Sigmoid colon (tissue), 6 donors: ENCODE measurements at regions not wholly inside any gene's neighbourhood (a gene's known extent, or its start where the extent isn't known, plus 50 kb on each side); places are given as distances from the start of the nearest gene placed in this dataset.

Experiments used
- DNase-seq: peaks from one replicate; pipeline ENCODE4 v3.0.0-alpha.2; 2019
- H3K27ac ChIP-seq, 4 donors: fragments of 200-600 bp; sonication (generic); one replicate each; pipeline ENCODE4 v1.5.1; 2016 to 2019; ENCODE audit warnings: mild to moderate bottlenecking in 1 of 4
- H3K27me3 ChIP-seq, 3 donors: fragments of 200-600 bp; sonication (generic); one replicate each; pipeline ENCODE4 v1.5.1; 2019; ENCODE audit warnings: mild to moderate bottlenecking in 1 of 3
- H3K36me3 ChIP-seq, 4 donors: fragments of 200-600 bp; sonication (generic); one replicate each; pipeline ENCODE4 v1.5.1; 2016 to 2019
- H3K4me1 ChIP-seq, 4 donors: fragments of 200-600 bp; sonication (generic); one replicate each; pipeline ENCODE4 v1.5.1; 2017 to 2019
- H3K4me3 ChIP-seq, 4 donors: fragments of 200-600 bp; sonication (generic); one replicate each; pipeline ENCODE4 v1.5.1; 2017 to 2019; ENCODE audit warnings: mild to moderate bottlenecking in 2 of 4, moderate library complexity in 1 of 4
- H3K9me3 ChIP-seq, 4 donors: fragments of 200-600 bp in 3 of 4; sonication (generic) in 3 of 4; one replicate each; pipeline versions ENCODE4 v1.5.1 to v1.6.1; 2013 to 2019
- CTCF ChIP-seq, 4 experiments: fragments of 450-650 bp in 3 of 4; fragments of 200-600 bp in 1 of 4; IDR thresholded peaks; one replicate each; pipeline ENCODE4 v1.5.1; 2016 to 2019; ENCODE audit warnings: antibody characterized with exemption in 4 of 4, mild to moderate bottlenecking in 3 of 4, moderate library complexity in 2 of 4
- EP300 ChIP-seq, 4 donors: sonication (generic); formaldehyde crosslinking; IDR thresholded peaks; one replicate each; pipeline ENCODE4 v1.6.1; 2017; ENCODE audit warnings: antibody characterized with exemption in 4 of 4
- POLR2A ChIP-seq, 2 donors: fragments of 450-650 bp; IDR thresholded peaks; one replicate each; pipeline ENCODE4 v1.6.1; 2016; ENCODE audit warnings: antibody characterized with exemption in 2 of 2, mild to moderate bottlenecking in 2 of 2, moderate library complexity in 2 of 2
- POLR2AphosphoS5 ChIP-seq, 4 donors: sonication (generic); formaldehyde crosslinking; IDR thresholded peaks; one replicate each; pipeline ENCODE4 v1.6.1; 2017; ENCODE audit warnings: antibody characterized with exemption in 4 of 4
- WGBS, 2 donors: extraction: QIAGEN DNeasy Blood & Tissue Kit; methylation state at CpG; one replicate each; pipeline ENCODE4 v1.1.7; 2013; 5-methylcytosine and 5-hydroxymethylcytosine counted together
- intact Hi-C: fragments of 100-400 bp; cut with DNase I; formaldehyde crosslinking; loops from one replicate; pipeline ENCODE4 v1.15.1; 2023
- donor health status: healthy with polysubstance abuse.
- donor health status: healthy.

- no peak overlapping the region for H3K27ac ChIP-seq
- H3K9me3 ChIP-seq, result peaks cover 0 to 11% (median 6%) of the 10 kb centered on the region in 4 donors
- TF ChIP-seq POLR2A (IDR thresholded peaks at IDR 0.05), result no peak
- no peak for TF ChIP-seq CTCF (IDR thresholded peaks at IDR 0.05)
- no peak for TF ChIP-seq EP300 (IDR thresholded peaks at IDR 0.05)
- TF ChIP-seq POLR2AphosphoS5 (IDR thresholded peaks at IDR 0.05), result no peak
- WGBS, 2 donors, result 92 to 95% methylated on average over 4 of the region's 4 CpGs
- H3K36me3 ChIP-seq, result no peaks in the 10 kb centered on the region
- peaks cover 0 to 12% (median 8%) of the 10 kb centered on the region in 4 donors for H3K4me1 ChIP-seq
- intact Hi-C loops, result no loop called here
- H3K4me3 ChIP-seq, result no peak overlapping the region
- H3K27me3 ChIP-seq, result no peaks in the 10 kb centered on the region
- no peak for DNase-seq
These were observed 487.2 kb upstream of the RASGRP1 start for GRCh38 chr15:39051626-39052322.

- peaks cover 0 to 11% (median 6%) of the 10 kb centered on the region in 4 donors for H3K9me3 ChIP-seq
- TF ChIP-seq CTCF (IDR thresholded peaks at IDR 0.05) (no peak), POLR2A (IDR thresholded peaks at IDR 0.05) (no peak), EP300 (IDR thresholded peaks at IDR 0.05) (no peak), POLR2AphosphoS5 (IDR thresholded peaks at IDR 0.05) (no peak)
- intact Hi-C loops, result no loop called here
- H3K27me3 ChIP-seq, result no peaks in the 10 kb centered on the region
- H3K4me3 ChIP-seq, result no peak overlapping the region
- no peaks in the 10 kb centered on the region for H3K36me3 ChIP-seq
- H3K4me1 ChIP-seq, result peaks cover 0 to 12% (median 8%) of the 10 kb centered on the region in 4 donors
- H3K27ac ChIP-seq, result no peak overlapping the region
- DNase-seq, result no peak
These were observed 487.7 kb upstream of the RASGRP1 start for GRCh38 chr15:39052323-39052705.

GRCh38 chr15:39053480-39053879, 488.9 kb upstream of the RASGRP1 start:
- Histone ChIP-seq H3K36me3 (no peaks in the 10 kb centered on the region), H3K4me1 (peaks cover 0 to 12% (median 8%) of the 10 kb centered on the region in 4 donors), H3K27me3 (no peaks in the 10 kb centered on the region), H3K4me3 (no peak overlapping the region), H3K27ac (no peak overlapping the region), H3K9me3 (peaks cover 0 to 11% (median 4%) of the 10 kb centered on the region in 4 donors)
- intact Hi-C loops, result no loop called here
- TF ChIP-seq CTCF (IDR thresholded peaks at IDR 0.05), result no peak
- no peak for DNase-seq

- no peak overlapping the region for H3K4me3 ChIP-seq
- DNase-seq, result no peak
- peaks cover 0 to 6% (median 2%) of the 10 kb centered on the region in 4 donors for H3K9me3 ChIP-seq
- 82 to 84% methylated on average over 5 of the region's 5 CpGs for WGBS, 2 donors
- peak overlapping the region in 1 of 4 donors; percentile 24 for H3K27ac ChIP-seq
- intact Hi-C loops, result no loop called here
- peaks cover 0 to 12% (median 8%) of the 10 kb centered on the region in 4 donors for H3K4me1 ChIP-seq
- TF ChIP-seq POLR2A (IDR thresholded peaks at IDR 0.05) (no peak), CTCF (IDR thresholded peaks at IDR 0.05) (no peak), EP300 (IDR thresholded peaks at IDR 0.05) (no peak), POLR2AphosphoS5 (IDR thresholded peaks at IDR 0.05) (no peak)
- H3K27me3 ChIP-seq, result no peaks in the 10 kb centered on the region
- no peaks in the 10 kb centered on the region for H3K36me3 ChIP-seq
These were observed 489.6 kb upstream of the RASGRP1 start for GRCh38 chr15:39054128-39054732.
